ENCODE measurements at regions not wholly inside any gene's neighbourhood (a gene's known extent, or its start where the extent isn't known, plus 50 kb on each side); places are given as distances from the start of the nearest gene placed in this dataset.
A peak's percentile ranks its signal among the peaks of the same experiment; 100 is the strongest.
"Not testable (repeated sequence)": the region's sequence is repeated elsewhere in the genome, so short reads cannot be mapped to it uniquely, and the experiment has no call there.

DNA sequence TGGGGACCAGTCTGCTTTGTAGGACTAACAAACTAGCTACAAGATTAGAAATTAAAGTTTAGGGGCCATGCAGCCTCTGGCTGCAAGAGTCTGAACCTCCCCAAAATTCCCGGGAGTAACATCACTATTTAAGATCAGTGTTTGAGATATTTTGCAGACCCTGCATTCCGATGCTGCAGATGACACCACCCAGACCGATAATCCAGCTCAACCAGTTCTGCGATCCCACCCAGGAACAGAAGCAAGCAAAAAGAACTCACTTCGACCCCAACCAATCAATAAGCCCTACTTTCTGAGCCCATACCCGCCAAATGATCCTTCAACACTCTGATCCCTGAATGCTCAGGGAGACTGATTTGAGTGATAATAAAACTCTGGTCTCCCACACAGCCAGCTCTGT lies 877.8 kb downstream of the FAT4 start:
- peaks cover 16% of the 10 kb centered on the region for H3K9me3 Mint-ChIP-seq
- H3K27ac Mint-ChIP-seq = peak overlapping the region; percentile 90
- H3K36me3 Mint-ChIP-seq = no peaks in the 10 kb centered on the region
- no peak for TF ChIP-seq CTCF (IDR thresholded peaks at IDR 0.05; ENCODE audit: unreplicated experiment)
- H3K27me3 Mint-ChIP-seq (ENCODE audit: low read depth) = no peaks in the 10 kb centered on the region
- H3K4me3 Mint-ChIP-seq = no peak overlapping the region
- peaks cover 26% of the 10 kb centered on the region for H3K4me1 Mint-ChIP-seq
- no peak for DNase-seq (ENCODE audit: low spot score in 2 of 2, unreplicated experiment in 2 of 2)

- H3K27ac Mint-ChIP-seq; H3K36me3 Mint-ChIP-seq; DNase-seq (ENCODE audit: low spot score in 2 of 2, unreplicated experiment in 2 of 2); H3K27me3 Mint-ChIP-seq (ENCODE audit: low read depth); H3K4me1 Mint-ChIP-seq; H3K4me3 Mint-ChIP-seq: not testable (repeated sequence)
- peaks cover 23% of the 10 kb centered on the region for H3K9me3 Mint-ChIP-seq
These were observed 886.7 kb downstream of the FAT4 start for GRCh38 chr4:126201251-126202138.

DNA sequence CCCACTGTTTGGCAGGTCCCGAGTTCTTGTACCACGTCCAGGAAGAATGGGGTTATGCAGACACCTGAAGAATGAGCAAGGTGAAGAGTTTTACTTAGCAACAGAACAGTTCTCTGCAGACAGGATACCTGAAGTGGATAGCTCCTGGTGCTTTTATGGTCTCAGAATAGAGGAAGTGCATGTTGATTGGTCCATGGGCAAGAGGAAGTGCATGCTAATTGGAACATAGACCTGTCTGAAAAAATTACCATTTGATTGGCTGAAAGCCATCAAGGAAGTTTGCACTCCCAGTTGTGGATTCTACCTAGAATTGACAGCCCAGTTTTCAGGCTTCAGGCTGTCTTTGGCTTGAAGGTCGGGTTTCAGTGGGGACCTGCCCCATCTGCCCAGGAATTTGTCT lies 887.5 kb downstream of the FAT4 start:
- no peak for DNase-seq (ENCODE audit: low spot score in 2 of 2, unreplicated experiment in 2 of 2)
- Mint-ChIP-seq H3K4me1 (no peaks in the 10 kb centered on the region), H3K27ac (no peak overlapping the region), H3K36me3 (no peaks in the 10 kb centered on the region), H3K9me3 (peaks cover 31% of the 10 kb centered on the region), H3K27me3 (ENCODE audit: low read depth) (no peaks in the 10 kb centered on the region), H3K4me3 (no peak overlapping the region)
- TF ChIP-seq CTCF (IDR thresholded peaks at IDR 0.05; ENCODE audit: unreplicated experiment) = no peak

DNA sequence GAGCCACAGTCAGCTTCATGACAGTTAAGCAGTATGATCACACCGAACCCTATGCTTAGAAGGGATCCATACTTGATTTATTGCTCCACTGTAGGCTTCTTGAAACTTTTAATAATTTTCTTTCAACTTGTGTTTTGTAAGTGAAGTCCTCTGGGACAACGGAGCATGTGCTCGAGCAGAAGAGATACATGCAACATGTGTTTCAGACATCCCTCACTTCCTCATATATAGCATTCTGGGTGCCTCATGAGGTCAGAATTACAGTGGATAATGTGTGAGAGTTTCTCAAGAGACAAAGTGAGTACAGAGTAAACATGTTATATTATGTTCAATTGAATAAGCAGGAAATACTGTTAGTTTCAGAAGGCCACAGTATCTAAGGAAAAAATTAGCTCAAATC lies 893.2 kb downstream of the FAT4 start:
- Mint-ChIP-seq H3K27ac (no peak overlapping the region), H3K27me3 (ENCODE audit: low read depth) (no peaks in the 10 kb centered on the region), H3K9me3 (peaks cover 29% of the 10 kb centered on the region), H3K36me3 (no peaks in the 10 kb centered on the region), H3K4me1 (no peaks in the 10 kb centered on the region), H3K4me3 (no peak overlapping the region)
- no peak for TF ChIP-seq CTCF (IDR thresholded peaks at IDR 0.05; ENCODE audit: unreplicated experiment)
- DNase-seq (ENCODE audit: low spot score in 2 of 2, unreplicated experiment in 2 of 2) = no peak

GRCh38 chr4:126209147-126209546 lies 894.4 kb downstream of the FAT4 start:
- H3K9me3 Mint-ChIP-seq = peaks cover 26% of the 10 kb centered on the region
- H3K36me3 Mint-ChIP-seq = no peaks in the 10 kb centered on the region
- no peak overlapping the region for H3K4me3 Mint-ChIP-seq
- H3K27me3 Mint-ChIP-seq (ENCODE audit: low read depth) = no peaks in the 10 kb centered on the region
- no peak overlapping the region for H3K27ac Mint-ChIP-seq
- TF ChIP-seq CTCF (IDR thresholded peaks at IDR 0.05; ENCODE audit: unreplicated experiment) = no peak
- no peaks in the 10 kb centered on the region for H3K4me1 Mint-ChIP-seq
- DNase-seq (ENCODE audit: low spot score in 2 of 2, unreplicated experiment in 2 of 2) = no peak

DNA sequence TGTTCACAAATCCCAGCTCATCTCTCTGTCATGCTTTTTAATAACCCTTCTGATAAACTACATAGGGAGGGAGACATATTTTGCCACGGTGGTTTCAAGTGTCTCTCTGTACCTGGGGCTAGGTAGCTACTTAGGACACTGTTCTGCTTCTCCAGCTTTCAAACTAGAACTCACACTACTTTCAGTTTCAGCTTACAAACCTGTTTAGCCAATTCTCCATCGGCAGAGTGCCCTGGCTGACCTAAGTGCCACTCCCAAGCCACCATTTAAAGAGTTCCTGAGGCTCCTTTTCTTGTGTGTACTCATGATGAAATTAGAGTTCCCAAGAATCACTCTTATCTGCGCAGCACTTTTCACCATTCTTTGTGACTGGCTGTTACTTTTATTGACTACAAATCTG lies 899.2 kb downstream of the FAT4 start:
- Mint-ChIP-seq H3K4me3 (no peak overlapping the region), H3K4me1 (peaks cover 5% of the 10 kb centered on the region), H3K9me3 (no peaks in the 10 kb centered on the region), H3K36me3 (no peaks in the 10 kb centered on the region), H3K27me3 (ENCODE audit: low read depth) (no peaks in the 10 kb centered on the region), H3K27ac (no peak overlapping the region)
- no peak for DNase-seq (ENCODE audit: low spot score in 2 of 2, unreplicated experiment in 2 of 2)
- TF ChIP-seq CTCF (IDR thresholded peaks at IDR 0.05; ENCODE audit: unreplicated experiment) = no peak
